ENCODE measurements at regions not wholly inside any gene's neighbourhood (a gene's known extent, or its start where the extent isn't known, plus 50 kb on each side); places are given as distances from the start of the nearest gene placed in this dataset.
"Not testable (repeated sequence)": the region's sequence is repeated elsewhere in the genome, so short reads cannot be mapped to it uniquely, and the experiment has no call there.

DNA sequence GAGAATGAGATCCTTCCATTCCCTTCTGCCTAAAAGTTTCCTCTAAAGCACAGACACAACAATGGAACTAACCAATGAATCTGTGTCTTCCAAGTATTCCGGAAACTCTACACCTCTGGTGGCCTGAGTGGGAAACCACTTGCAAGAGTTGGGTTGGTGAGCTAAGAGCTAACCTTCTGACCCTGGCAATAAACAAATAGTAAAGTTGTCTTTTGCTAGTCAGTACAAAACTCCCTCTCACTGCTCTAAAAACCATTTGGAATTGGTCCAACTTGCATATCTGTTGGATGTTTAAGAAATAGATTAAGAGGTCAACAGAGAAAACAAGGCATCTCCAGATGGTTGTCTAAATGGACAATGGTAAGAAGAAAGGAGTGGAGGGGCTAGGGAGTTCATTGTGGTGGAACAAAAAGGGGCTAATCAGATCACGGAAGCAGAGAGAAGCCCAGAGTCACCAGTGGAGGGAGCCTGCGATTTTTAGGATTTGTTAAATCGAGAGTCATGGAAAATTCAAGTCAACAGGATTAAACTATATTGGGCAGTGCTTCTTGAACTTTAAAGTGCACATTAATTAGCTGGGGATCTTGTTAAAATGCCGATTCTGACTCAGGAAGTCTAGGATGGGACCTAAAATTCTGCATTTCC lies 192.3 kb downstream of the EVX1 start:
- intact Hi-C loops (cut with DNase I; ENCODE audit: low total_unique reads), result loop anchor here (10.0 kb wide), 1 partner anchor 1290 kb away; no protein-coding TSS in a partner anchor
- Histone ChIP-seq H3K4me3 (no peak overlapping the region), H3K27me3 (no peaks in the 10 kb centered on the region), H3K36me3 (no peaks in the 10 kb centered on the region), H3K27ac (no peak overlapping the region), H3K9me3 (no peaks in the 10 kb centered on the region), H3K4me1 (no peaks in the 10 kb centered on the region)
- TF ChIP-seq, protein P1, sequence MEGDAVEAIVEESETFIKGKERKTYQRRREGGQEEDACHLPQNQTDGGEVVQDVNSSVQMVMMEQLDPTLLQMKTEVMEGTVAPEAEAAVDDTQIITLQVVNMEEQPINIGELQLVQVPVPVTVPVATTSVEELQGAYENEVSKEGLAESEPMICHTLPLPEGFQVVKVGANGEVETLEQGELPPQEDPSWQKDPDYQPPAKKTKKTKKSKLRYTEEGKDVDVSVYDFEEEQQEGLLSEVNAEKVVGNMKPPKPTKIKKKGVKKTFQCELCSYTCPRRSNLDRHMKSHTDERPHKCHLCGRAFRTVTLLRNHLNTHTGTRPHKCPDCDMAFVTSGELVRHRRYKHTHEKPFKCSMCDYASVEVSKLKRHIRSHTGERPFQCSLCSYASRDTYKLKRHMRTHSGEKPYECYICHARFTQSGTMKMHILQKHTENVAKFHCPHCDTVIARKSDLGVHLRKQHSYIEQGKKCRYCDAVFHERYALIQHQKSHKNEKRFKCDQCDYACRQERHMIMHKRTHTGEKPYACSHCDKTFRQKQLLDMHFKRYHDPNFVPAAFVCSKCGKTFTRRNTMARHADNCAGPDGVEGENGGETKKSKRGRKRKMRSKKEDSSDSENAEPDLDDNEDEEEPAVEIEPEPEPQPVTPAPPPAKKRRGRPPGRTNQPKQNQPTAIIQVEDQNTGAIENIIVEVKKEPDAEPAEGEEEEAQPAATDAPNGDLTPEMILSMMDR (IDR thresholded peaks at IDR 0.05), result no peak
- DNase-seq, result no peak

DNA sequence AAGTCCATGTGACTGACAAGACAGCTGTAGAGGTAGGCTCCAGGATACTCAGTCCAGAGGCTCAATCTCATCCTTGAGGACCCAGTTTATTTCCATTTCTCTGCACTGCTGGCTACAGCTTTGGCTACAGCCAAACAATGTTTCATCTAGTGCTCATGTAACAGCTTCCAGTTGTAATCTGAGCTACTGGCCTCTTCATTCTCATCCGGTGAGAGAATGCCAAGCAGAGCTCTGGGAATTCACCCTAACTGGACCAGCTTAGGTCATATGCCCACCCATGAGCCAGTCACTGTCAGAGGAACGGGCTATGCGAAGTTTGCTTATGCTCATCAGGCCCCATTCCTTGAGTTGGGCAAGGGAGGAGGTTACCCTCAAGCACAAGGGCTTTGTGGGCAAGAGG lies 192.9 kb downstream of the EVX1 start:
- TF ChIP-seq, protein P1 (IDR thresholded peaks at IDR 0.05), result no peak
- Histone ChIP-seq H3K27ac (no peak overlapping the region), H3K4me1 (no peaks in the 10 kb centered on the region), H3K4me3 (no peak overlapping the region), H3K36me3 (no peaks in the 10 kb centered on the region), H3K9me3 (no peaks in the 10 kb centered on the region), H3K27me3 (no peaks in the 10 kb centered on the region)
- intact Hi-C loops (cut with DNase I; ENCODE audit: low total_unique reads), result loop anchor here (10.0 kb wide), 1 partner anchor 1291 kb away; no protein-coding TSS in a partner anchor
- no peak for DNase-seq

DNA sequence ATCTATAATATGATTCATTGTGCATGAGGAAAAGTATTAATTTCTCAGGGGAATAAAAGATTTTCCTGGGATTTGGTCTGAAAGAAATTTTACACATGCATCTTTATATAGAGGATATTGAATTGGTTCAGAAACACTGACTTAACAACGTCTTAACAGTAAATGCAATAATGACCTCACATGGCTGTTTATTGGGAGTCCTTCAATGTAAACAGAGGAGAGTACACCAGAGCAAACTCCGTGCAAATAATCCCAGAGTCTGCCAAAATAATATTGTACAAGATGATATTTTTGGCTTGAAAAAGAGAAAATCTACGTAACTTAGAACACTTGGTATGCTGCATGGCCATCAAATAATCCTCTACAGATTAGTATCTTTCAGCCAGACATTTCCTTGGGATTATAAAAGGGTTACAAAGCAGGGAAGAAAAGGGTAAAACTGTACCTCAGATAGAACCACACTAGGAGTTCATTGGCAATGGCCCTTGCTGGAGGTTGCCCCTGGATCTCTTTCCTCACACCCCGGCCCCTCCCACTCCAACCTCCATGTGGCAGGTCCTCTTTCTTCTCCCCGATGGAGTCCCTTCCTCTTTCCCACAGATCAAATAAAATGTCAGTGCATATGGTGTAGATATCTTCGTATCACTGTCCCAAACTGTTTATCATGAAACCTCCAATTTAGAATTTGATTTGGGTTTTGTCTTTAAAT lies 196.4 kb downstream of the EVX1 start:
- Histone ChIP-seq H3K4me1 (no peaks in the 10 kb centered on the region), H3K36me3 (no peaks in the 10 kb centered on the region), H3K9me3 (no peaks in the 10 kb centered on the region), H3K4me3 (no peak overlapping the region), H3K27ac (no peak overlapping the region), H3K27me3 (no peaks in the 10 kb centered on the region)
- TF ChIP-seq, protein P1 (IDR thresholded peaks at IDR 0.05), result no peak
- DNase-seq, result no peak
- intact Hi-C loops (cut with DNase I; ENCODE audit: low total_unique reads), result loop anchor here (10.0 kb wide), 1 partner anchor 1294 kb away; no protein-coding TSS in a partner anchor

DNA sequence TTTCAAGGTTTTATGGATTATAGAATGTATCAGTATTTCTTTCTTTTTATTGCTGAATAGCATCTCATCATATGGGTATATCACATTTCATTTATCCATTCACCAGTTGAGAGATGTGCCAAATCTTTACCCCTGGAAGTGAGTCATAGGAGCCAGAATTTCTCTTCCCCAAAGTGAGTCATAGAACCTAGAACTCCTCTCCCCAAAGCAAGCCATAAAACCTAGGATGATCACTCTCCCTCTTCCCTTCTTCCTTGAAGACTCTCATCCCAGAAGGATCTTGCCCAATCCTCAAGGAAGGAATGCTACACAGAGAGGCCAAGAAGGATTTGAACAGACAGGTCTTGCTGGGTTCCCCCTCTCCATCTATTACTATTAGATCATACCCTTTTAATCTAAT lies 199.9 kb downstream of the EVX1 start:
- Histone ChIP-seq H3K27ac (no peak overlapping the region), H3K27me3 (no peaks in the 10 kb centered on the region), H3K4me3 (no peak overlapping the region), H3K9me3 (no peaks in the 10 kb centered on the region), H3K36me3 (no peaks in the 10 kb centered on the region), H3K4me1 (no peaks in the 10 kb centered on the region)
- intact Hi-C loops (cut with DNase I; ENCODE audit: low total_unique reads), result no loop called here
- no peak for DNase-seq
- TF ChIP-seq, protein P1 (IDR thresholded peaks at IDR 0.05), result no peak

DNA sequence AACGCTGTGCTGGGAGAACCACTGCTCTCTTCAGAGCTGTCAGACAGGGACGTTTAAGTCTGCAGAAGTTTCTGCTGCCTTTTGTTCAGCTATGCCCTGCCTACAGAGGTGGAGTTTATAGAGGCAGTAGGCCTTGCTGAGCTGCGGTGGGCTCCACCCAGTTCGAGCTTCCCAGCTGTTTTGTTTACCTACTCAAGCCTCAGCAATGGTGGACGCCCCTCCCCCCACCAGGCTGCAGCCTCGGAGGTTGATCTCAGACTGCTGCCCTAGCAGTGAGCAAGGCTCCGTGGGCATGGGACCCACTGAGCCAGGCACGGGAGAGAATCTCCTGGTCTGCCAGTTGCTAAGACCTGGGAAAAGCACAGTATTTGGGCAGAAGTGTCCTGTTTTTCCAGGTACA lies 206.4 kb downstream of the EVX1 start:
- H3K36me3 ChIP-seq; DNase-seq; H3K9me3 ChIP-seq; H3K27ac ChIP-seq; intact Hi-C loops (cut with DNase I; ENCODE audit: low total_unique reads); H3K4me3 ChIP-seq; H3K27me3 ChIP-seq; H3K4me1 ChIP-seq: not testable (repeated sequence)

DNA sequence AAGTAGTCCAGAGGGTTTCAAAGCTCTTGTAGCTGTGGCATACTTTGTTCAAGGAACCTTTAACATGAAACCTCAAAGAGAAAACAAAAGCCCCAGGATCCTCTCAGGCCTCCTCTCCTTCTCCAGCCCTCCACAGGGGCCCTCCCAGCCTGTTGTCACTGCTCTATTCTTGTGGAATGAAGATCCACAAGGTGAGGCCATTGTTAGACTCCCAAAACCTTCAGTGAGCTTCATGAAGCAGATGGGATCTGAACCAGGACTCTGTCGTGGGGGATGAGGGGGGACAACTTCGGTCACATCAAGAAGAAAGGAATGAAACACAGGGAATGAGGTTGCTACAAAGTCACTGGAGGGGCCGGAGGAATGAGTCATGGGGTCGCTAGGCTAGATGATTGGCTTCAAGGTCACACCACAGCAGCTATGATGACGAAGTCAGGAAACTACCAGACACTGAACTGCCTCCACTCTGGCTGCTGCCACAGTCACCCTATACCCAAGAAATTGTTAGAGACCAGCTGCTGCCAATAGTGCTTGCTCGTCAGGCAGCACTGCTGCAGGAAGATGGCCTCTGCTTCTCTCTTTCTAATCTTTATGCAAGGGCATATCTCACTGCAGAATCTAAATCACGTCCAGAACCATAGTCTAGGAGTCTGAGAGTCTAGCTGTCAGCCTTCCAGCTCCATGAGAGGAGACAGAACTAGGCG lies 208.8 kb downstream of the HIBADH start:
- H3K4me1 ChIP-seq, result no peaks in the 10 kb centered on the region
- no peak overlapping the region for H3K4me3 ChIP-seq
- DNase-seq, result no peak
- no peaks in the 10 kb centered on the region for H3K36me3 ChIP-seq
- TF ChIP-seq, protein P1 (IDR thresholded peaks at IDR 0.05), result no peak
- no peaks in the 10 kb centered on the region for H3K9me3 ChIP-seq
- H3K27ac ChIP-seq, result no peak overlapping the region
- H3K27me3 ChIP-seq, result peaks cover 0 to 3% of the 10 kb centered on the region in 2 donors
- intact Hi-C loops (cut with DNase I; ENCODE audit: low total_unique reads), result no loop called here

DNA sequence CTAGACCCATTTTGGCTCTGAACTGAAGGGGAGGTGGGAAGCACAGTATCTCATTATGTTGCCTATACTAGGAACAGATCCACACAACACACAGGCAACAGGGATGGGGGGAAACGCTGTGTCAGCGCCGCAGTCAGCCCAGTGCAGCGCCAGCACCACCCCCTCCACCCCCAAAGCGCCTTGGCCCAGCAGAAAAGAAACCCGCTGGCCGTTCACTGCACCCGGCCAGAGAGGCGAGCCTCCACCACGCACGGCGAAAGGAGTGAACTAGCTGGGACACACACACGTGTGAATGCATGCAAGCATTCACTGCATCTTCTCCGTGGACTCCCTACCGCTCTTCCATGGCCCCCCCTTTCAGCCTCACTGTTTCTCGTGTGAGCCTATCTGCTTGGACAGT lies 205.6 kb downstream of the HIBADH start:
- DNase-seq; intact Hi-C loops (cut with DNase I; ENCODE audit: low total_unique reads): not testable (repeated sequence)

DNA sequence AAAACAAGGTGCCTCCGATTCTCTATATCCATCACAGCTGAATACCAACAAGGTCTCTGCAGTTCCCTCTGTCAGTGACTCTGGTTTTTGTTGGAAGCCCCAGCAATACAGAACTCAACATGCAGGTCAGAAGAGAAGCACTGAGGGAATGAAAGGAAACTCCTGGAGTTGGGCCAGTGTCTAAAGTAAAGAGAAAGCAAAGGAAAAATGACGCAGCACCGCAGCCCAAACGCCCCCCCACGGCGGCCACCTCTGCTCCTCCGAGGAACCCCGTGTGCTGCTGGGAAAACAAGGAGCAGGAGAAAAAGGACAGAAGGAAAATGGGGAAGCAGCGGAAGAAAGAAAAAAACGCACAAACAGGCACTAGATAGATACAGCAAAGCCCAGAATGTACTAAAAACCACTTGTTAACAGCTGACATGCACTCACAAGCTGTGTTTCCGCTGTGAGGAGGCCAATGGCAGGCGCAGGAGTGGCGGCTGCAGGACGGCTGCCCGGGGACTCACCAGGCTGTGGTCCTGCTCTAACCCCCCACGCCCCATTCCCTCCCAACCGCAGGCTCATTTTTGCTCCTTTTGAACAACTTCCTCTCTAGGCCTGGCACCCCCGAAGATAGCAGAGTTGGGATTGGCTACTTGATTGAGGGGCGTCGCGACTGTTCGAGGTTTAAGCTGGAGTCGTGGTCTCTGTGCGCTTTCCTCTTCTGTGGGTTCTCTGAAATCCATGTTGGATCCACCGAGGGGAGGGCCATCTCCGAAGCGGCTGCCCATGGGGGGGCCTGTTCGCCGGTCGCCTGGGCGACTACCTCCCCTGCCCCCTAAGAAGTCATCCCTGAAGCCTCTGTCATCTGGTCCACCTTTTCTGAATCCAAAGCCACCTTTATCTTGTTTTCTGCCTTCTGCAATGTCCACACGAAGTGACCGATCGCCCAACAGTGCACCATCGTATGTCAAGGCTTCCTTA lies 204.8 kb downstream of the HIBADH start:
- H3K9me3 ChIP-seq; H3K36me3 ChIP-seq; H3K4me1 ChIP-seq; DNase-seq; H3K27ac ChIP-seq; intact Hi-C loops (cut with DNase I; ENCODE audit: low total_unique reads); H3K27me3 ChIP-seq; H3K4me3 ChIP-seq: not testable (repeated sequence)

More for the DNA sequence above, 205.6 kb downstream of the HIBADH start:
- H3K36me3 ChIP-seq, H3K4me3 ChIP-seq, H3K27ac ChIP-seq, H3K27me3 ChIP-seq, H3K9me3 ChIP-seq, H3K4me1 ChIP-seq: not testable (repeated sequence)
